H1 (cell line): ENCODE measurements at regions not wholly inside any gene's neighbourhood (a gene's known extent, or its start where the extent isn't known, plus 50 kb on each side); places are given as distances from the start of the nearest gene placed in this dataset.

Experiments
- CTBP2 ChIP-seq: IDR thresholded peaks from 2 replicates; pipeline ENCODE4 v1.7.0; 2011; ENCODE audit warnings: borderline replicate concordance, mild to moderate bottlenecking, moderate library complexity, mixed read lengths, low read length; ENCODE audit not compliant: insufficient read depth, insufficient read length
- GABPA ChIP-seq: IDR thresholded peaks from 2 replicates; pipeline ENCODE4 v1.6.1; 2011; ENCODE audit warnings: mild to moderate bottlenecking, low read length, moderate library complexity, borderline replicate concordance; ENCODE audit not compliant: insufficient read depth
- RAD21 ChIP-seq, 2 experiments: IDR thresholded peaks in 1 of 2; conservative IDR thresholded peaks in 1 of 2; 2 replicates each; pipeline ENCODE4 v1.6.1; 2011; ENCODE audit warnings: low read depth in 2 of 2, low read length in 2 of 2, improper control_type of control experiment in 1 of 2, inconsistent platforms in 1 of 2, mild to moderate bottlenecking in 1 of 2, moderate library complexity in 1 of 2
- ZNF274 ChIP-seq: IDR thresholded peaks from 2 replicates; pipeline ENCODE4 v1.7.0; 2012; ENCODE audit warnings: low read length, borderline replicate concordance; ENCODE audit errors: extremely low read depth
- TF ChIP-seq, protein P1 (sequence below): fragments of 300-600 bp; sonication (generic); IDR thresholded peaks from 2 replicates; pipeline ENCODE4 v1.7.1; 2012; ENCODE audit warnings: low read length, moderate library complexity, mild to moderate bottlenecking, inconsistent platforms; ENCODE audit not compliant: insufficient replicate concordance

DNA sequence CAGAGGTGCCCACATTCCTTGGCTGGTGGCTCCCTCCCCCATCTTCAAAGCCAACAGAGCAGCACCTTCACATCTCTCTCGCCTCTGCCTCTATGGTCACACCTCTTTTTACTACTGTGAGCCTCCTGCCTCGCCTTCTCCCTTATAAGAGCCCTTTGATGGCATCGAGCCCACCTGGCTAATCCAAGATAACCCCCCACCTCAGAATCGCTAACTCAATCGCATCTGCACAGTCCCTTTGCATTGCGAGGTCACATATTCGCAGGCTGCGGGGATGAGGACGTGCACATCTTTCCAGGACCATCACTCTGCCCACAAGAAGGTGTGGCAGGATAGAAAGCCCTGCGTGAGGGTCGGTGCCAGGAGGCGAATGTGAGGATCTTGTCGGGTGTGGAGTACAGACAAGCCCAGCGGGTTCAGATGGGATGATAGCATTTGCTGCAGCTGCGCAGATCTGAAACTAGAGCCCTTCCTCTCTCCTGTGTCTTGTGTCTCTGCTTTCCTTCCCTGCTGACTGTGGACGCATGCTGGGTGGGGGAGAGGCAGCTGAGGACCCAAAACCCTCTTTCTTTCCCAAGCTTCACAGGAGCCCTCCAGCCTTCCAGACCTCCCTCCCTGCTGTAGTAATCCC, 148.3 kb upstream of the HDAC4 start (continued):
- TF ChIP-seq, protein P1, sequence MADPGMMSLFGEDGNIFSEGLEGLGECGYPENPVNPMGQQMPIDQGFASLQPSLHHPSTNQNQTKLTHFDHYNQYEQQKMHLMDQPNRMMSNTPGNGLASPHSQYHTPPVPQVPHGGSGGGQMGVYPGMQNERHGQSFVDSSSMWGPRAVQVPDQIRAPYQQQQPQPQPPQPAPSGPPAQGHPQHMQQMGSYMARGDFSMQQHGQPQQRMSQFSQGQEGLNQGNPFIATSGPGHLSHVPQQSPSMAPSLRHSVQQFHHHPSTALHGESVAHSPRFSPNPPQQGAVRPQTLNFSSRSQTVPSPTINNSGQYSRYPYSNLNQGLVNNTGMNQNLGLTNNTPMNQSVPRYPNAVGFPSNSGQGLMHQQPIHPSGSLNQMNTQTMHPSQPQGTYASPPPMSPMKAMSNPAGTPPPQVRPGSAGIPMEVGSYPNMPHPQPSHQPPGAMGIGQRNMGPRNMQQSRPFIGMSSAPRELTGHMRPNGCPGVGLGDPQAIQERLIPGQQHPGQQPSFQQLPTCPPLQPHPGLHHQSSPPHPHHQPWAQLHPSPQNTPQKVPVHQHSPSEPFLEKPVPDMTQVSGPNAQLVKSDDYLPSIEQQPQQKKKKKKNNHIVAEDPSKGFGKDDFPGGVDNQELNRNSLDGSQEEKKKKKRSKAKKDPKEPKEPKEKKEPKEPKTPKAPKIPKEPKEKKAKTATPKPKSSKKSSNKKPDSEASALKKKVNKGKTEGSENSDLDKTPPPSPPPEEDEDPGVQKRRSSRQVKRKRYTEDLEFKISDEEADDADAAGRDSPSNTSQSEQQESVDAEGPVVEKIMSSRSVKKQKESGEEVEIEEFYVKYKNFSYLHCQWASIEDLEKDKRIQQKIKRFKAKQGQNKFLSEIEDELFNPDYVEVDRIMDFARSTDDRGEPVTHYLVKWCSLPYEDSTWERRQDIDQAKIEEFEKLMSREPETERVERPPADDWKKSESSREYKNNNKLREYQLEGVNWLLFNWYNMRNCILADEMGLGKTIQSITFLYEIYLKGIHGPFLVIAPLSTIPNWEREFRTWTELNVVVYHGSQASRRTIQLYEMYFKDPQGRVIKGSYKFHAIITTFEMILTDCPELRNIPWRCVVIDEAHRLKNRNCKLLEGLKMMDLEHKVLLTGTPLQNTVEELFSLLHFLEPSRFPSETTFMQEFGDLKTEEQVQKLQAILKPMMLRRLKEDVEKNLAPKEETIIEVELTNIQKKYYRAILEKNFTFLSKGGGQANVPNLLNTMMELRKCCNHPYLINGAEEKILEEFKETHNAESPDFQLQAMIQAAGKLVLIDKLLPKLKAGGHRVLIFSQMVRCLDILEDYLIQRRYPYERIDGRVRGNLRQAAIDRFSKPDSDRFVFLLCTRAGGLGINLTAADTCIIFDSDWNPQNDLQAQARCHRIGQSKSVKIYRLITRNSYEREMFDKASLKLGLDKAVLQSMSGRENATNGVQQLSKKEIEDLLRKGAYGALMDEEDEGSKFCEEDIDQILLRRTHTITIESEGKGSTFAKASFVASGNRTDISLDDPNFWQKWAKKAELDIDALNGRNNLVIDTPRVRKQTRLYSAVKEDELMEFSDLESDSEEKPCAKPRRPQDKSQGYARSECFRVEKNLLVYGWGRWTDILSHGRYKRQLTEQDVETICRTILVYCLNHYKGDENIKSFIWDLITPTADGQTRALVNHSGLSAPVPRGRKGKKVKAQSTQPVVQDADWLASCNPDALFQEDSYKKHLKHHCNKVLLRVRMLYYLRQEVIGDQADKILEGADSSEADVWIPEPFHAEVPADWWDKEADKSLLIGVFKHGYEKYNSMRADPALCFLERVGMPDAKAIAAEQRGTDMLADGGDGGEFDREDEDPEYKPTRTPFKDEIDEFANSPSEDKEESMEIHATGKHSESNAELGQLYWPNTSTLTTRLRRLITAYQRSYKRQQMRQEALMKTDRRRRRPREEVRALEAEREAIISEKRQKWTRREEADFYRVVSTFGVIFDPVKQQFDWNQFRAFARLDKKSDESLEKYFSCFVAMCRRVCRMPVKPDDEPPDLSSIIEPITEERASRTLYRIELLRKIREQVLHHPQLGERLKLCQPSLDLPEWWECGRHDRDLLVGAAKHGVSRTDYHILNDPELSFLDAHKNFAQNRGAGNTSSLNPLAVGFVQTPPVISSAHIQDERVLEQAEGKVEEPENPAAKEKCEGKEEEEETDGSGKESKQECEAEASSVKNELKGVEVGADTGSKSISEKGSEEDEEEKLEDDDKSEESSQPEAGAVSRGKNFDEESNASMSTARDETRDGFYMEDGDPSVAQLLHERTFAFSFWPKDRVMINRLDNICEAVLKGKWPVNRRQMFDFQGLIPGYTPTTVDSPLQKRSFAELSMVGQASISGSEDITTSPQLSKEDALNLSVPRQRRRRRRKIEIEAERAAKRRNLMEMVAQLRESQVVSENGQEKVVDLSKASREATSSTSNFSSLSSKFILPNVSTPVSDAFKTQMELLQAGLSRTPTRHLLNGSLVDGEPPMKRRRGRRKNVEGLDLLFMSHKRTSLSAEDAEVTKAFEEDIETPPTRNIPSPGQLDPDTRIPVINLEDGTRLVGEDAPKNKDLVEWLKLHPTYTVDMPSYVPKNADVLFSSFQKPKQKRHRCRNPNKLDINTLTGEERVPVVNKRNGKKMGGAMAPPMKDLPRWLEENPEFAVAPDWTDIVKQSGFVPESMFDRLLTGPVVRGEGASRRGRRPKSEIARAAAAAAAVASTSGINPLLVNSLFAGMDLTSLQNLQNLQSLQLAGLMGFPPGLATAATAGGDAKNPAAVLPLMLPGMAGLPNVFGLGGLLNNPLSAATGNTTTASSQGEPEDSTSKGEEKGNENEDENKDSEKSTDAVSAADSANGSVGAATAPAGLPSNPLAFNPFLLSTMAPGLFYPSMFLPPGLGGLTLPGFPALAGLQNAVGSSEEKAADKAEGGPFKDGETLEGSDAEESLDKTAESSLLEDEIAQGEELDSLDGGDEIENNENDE: no peak
- TF ChIP-seq CTBP2: no peak
- no peak for TF ChIP-seq ZNF274
- TF ChIP-seq RAD21 (IDR thresholded peaks at IDR 0.05 in 1 of 2, conservative IDR thresholded peaks at IDR 0.05 in 1 of 2; ENCODE audit: low read depth in 2 of 2, low read length in 2 of 2): no peak
- TF ChIP-seq GABPA: no peak
